Stimulated activated CD4-positive, alpha-beta T cell treated with anti-CD3 and anti-CD28 coated beads, Interleukin-15, amount 100 ng/mL, for 1 hour (primary cell): ENCODE measurements at regions not wholly inside any gene's neighbourhood (a gene's known extent, or its start where the extent isn't known, plus 50 kb on each side); places are given as distances from the start of the nearest gene placed in this dataset.

ENCODE experiments used
- DNase-seq, 2 donors: peaks; one replicate each; pipeline ENCODE4 v3.0.0-alpha.2; 2020; ENCODE audit warnings: low read depth in 1 of 2, low spot score in 1 of 2

DNA sequence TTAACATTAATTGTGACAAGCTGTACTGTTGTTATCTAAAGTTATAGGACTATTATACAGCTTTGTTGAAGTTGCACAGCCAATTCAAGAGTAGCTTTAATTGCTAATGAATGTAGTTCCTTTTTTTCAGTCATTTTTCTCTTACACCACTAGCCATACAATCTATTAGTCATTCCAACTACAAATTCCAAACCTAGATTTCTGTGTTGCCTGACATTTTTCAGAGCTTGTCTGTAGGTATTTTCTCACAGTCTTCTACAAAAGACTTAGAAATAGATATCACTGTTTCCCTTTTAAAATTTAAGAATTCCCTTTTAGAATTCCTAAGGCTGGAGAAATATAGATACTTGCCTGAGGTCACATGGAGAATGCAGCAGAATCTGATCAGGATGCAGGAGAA, 307.0 kb upstream of the HS3ST1 start:
- no peak for DNase-seq

DNA sequence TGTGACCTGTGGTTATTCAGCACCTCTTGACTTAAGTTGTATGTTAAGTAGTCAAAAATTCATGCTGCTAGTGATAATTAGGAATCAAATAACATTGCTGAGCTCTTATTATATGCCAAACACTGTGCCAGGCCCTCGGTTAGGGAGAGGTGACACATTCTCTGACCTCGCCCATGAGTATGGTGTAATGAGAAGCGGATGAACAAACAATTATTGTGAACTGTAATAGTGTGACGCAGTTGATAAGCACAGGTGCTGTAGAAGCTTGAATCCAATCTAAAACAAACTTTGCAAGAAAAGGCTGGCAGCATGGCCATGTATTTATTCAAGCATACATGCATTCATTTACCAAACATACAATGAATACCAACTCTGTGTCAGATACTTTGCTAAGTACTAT, 303.5 kb upstream of the HS3ST1 start:
- no peak for DNase-seq

DNA sequence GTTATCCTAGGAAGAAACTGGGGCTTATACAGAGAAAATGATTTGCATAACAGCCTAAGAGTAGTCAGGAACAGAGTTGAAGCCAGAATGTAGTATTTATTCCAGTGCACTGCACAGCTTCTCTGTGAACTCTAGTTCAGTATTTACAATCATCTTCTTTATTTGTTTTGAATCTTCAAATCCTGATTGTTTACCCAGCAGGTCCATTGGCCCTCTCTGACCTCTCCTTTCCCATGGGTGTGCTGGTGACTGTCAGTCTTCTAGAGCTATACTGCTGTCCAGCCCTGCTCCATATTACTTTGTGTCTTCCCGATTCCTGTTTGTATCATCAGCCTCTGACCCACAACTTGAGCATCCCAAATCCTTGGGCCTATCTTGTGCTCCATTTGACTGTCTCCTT, 301.9 kb upstream of the HS3ST1 start:
- no peak for DNase-seq

DNA sequence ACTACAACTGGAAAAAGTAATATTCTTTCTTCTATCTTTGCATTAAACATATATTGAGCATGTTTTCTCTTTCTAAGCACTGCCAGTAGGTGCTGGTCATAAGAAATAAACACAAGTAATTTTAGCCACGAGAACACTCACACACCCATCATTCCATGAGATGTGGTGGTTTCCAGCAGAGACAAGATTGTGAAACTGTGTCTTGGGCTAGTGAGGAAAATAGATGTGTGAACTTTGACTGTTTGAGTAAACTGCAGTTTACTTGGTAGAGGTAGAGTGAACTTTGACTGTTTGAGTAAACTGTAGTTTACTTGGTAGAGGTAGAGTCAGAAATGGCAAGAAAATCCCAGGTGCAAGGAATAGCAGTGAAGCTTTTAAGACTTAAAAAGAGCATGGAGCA, 300.9 kb upstream of the HS3ST1 start:
- no peak for DNase-seq

DNA sequence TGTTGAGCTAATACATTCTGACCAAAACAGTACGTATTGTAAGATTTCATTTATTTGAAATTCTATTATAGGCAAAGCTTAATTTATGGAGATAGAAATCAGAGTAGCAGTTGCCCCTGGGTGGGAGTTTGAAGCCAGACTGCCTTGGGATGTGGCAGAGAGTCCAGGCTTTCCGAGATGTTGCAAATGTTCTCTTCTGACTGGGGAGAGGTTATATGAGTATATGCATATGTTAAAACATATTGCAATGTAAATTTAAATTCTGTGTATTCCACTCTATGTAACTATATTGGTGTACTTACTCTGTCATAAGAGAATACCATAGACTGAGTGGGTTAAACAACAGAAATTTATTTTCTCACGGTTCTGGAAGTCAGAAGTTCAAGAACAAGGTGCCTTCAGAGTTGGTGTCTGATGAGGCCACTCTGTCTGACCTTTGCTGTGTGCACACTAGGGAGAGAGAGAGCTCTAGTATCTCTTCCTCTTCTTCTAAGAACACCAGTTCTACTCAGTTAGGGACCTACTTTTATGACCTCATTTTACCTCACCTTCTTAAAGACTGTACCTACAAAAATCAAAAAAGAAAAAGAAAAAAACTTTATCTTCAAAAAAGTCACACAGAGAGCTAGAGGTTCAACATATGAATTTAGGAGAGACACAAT, 299.3 kb upstream of the HS3ST1 start:
- DNase-seq: no peak

DNA sequence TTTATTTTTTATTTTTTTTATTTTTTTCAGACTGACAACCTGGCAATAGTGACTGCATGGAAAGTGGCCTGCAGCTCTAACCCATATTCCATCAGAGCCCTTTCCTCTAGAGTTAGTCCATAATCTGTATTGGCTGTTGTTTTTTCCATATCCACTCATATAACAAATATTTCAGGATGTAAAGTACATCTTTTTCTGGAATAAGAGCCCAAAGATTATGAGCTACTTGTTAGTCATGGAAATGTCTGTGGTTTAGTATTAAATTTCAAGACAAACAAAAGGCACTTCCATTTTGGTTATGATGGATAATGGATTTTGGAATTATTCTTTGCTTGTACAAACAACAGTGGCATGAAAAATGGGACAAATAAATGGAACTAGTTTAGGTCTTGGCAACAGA, 296.0 kb upstream of the HS3ST1 start:
- DNase-seq: no peak

DNA sequence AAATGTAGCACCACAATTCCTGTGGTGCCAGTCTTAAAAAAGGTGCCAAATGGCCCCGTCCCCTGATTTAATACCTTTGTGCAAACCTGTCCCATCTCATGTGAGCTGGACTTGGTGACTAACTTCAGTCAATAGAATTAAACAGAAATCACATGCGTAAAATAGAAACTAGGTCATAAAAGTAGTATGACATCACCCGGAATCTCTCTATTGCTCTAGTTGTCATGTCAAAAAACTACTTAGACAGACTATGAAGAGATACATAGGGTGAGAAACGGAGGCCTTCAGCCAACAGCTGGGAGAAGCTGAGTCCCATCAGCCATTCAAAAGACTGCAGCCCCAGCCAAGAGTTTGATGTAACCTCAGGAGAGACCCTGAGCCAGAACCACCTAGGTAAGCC, 293.5 kb upstream of the HS3ST1 start:
- no peak for DNase-seq

DNA sequence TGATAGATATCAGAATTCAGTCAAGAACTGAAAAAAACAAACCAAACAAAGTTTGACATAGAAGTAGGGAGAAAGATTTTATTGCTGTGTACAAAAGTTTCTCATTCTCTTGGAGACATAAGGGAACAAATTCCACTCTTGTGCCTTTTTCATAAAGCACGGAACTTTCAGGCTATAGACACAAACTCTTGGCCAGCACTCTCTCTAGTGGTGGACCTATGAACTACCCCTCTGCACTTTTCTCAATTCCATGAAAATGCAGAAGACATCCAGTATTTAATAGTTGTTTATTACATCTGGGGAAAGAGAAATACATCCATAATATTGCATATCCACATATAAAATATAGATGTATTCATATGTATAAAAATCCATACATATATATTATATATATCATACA, 291.6 kb upstream of the HS3ST1 start:
- DNase-seq: no peak

DNA sequence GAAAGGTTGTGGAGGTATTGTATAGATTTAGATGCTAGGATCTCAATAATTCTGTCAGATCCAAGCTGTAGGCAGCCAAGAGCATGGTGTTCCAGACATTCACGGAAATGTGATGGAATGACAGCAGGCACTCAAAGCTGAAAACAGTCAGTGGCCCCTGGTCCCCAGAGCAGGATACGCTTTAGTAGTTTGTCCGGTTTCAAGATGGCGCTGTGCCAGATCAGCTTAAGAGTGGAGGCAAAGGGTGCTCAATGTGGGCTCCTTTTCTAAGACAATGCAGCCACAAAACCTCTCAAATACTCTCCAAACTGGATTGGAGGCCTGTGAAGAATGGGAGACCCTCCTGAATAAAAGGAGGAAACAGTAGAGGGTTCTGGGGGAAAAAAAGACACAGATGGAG, 291.2 kb upstream of the HS3ST1 start:
- no peak for DNase-seq

DNA sequence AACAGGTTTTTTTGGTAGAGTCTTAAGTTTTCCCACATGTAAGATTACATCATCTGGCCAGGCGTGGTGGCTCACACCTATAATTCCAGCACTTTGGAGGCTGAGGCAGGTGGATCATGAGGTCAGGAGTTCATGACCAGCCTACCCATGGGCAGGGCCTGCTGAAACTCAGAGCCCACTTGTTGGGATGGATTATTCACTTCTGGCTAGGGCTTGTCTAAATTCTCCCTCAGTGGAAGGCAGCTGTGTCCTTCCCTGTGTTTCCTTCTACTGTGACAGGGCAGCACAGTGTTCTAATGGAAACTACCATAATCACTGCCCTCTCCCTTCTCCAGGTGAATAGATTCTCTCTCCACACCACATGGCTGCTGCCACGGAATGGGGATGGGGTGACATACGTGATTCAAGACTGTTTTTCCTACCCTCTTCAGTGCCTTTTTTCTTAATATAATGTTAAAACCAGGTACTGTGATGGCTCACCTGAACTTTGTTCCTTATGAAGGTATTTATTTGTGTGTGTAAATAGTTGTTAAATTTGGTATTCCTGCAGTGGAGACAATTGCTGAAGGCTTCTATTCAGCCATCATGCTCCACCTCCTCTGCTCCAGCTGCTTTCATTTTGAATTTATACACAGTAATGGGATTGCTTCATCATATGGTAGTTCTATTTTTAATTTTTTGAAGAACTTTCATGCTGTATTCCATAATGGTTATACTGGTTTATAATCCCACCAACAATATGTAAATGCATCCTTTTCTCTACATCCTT, 287.2 kb upstream of the HS3ST1 start:
- DNase-seq: no peak

DNA sequence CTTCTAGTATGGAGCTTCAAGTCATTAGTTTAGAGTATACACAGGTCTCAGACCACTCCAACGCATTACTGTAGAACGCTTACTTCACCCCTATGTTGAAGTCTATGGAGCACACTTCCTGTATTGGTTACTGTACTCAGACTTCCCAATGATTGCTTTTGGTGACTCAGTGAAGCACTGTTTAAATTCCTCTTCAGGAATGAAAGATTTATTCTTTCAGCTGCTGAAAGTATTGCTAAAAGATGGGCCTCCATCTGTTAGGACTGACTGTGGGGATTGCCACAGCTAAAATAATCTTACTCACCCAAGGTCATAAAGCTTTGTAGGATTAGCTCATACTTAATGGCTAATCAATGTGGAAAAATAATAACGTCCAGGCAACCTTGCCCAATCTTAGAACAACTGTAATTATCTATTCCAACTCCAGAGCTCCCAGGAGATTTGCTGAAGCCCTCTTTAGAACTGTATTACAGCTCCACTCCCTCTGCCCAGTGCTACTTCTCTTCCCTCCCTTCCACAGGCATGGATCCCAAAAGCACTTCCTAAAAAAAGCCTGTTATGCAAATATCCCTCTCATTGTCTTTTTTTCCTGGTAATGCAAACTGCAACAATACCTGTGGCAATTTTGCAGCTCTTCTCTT, 281.9 kb upstream of the HS3ST1 start:
- no peak for DNase-seq

DNA sequence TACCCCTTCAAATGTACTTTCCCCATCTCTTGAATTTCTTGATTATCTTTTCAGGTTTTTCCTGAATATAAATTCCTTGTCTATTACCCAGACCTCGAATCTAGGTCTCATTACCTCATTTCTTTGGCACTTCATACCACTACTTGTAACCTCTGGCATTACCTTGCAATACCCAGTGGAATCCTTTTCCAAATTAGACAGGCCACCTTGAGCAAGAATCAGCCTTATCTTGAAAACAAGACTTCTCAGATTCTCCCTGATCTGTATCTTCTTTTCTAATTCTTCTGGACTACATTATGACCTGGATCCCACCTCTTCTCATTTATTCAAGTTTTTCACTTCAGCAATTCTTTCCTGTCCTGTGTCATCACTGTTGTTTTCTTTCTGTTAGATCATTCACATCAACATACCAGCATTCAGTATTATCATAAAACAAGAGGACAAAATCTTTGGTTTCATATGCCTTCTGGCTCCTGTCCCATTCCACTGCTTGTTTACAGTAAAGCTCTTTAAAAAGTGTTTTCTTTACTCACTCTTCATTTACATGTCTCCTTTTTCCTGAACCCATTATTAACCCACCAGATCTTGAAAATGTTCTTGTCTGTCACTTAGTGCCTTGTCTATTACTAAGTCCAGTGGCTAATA, 275.6 kb upstream of the HS3ST1 start:
- DNase-seq: no peak

DNA sequence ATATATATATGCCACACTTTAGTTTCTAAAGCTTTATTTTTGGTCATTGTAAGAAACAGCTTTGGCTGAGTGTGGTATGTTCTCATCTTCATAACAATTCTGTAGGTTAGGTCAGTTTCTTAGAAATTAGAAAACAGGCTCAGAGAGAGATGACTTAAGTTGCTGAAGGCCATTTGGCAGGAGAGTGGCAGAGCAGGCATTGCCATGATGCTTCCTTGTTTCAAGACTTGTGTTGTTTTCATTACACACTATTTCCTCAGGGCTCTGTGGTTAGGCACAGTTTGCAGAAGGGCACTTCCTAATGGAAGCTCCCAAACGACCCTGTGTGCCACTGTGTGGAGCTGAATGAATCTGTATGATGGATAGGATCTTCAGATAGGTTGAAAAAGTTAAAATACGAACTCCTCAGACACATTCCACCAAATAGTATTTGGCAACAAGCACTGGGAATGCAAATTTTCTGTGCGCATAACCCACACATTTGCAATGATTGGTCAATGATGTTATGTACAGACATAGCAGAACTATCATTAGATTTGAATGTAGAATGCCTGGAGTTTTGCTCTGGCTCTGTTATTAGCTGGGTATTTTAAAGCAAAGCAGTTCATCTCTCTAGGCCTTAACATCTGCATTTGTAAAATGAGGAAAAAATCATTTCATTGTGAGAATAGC, 274.3 kb upstream of the HS3ST1 start:
- DNase-seq: no peak

DNA sequence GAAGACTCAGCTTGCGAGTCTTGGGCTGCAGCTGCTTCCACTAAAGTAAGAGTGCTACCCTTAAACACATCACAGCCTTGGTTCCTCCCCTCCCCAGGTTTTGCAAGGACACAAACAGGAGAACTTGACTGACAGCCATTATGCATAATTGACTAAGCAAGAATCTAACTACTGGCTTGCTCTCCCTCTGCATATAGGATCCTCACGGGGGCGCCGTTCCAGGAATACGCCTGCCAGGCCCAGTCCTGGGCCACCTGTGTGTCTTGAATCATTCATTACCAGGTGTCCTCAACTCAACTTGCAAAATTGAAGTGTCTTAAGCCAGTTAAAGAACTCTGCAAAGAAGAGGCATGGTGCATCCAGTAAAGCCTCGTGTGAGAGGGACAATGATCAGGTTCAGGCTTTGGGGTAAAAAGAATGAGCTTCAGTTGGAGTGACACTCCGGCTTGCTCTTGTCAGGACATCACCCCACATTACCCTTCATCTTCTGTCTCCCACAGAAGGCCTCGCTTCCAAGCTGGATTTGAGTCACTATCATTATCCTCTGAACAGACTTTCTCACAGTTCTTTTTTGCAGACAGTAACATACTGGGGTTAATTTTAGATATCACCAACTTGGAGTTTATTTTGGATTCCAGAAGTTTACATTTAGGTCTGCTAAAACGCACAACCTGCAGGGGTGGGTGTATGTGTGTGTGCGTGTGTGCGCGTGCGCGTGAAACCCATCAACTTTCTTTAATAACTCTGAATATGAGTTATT, 273.5 kb upstream of the HS3ST1 start:
- DNase-seq: no peak

DNA sequence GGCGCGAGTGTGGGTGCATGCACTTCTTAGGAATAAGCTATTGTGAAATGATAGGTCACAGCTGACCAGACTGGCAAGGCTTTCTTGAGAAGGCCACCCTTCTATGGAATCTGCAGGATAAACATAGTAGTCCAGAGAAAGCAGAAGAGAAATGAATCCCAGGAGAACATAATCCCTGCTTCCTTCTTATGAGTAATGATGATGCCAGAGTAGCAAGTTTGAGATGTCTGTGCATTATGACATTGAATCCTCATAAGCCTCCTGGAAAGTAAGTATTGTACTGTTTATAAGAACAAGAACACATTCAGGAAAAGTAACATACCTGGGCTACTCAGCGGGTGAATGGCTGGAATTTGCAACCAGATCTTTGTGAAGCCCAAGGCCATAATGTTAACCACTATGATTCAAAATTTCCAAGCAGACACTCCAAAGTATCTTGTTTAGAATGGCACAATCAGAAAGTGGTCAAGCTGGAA, 272.1 kb upstream of the HS3ST1 start:
- DNase-seq: no peak

DNA sequence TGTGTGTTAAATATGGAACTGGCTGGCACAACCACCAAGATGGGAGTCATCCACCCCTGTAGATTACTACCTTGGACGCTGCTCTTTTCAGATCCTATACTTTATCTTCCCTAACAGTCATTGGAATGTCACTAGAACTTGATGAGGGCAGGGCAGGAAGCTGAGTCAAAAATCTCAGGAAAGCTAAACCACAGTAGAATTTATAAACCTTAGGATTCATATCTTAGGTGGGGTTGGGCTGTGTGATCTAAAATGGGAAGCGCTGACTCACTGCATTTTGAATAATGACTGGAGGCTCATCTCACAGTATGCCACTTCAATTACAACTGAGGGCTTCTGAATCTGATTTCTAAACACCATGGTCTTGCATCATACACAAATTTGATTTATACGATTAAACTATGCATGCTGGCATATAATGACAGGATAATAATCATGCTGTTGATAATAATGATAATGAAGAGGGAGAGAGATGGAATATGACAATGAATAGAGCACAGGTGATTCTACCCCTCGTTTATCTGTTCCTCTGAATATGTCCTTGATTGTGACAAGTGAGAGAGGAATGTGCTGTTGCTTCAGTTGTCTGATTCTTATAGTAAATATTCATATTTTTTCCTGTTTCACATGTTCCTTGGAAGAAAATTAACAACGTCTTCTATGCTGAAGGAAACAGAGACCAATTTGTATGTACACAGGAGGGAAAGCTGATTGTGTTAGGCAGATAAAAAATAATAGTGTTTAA, 270.3 kb upstream of the HS3ST1 start:
- no peak for DNase-seq

DNA sequence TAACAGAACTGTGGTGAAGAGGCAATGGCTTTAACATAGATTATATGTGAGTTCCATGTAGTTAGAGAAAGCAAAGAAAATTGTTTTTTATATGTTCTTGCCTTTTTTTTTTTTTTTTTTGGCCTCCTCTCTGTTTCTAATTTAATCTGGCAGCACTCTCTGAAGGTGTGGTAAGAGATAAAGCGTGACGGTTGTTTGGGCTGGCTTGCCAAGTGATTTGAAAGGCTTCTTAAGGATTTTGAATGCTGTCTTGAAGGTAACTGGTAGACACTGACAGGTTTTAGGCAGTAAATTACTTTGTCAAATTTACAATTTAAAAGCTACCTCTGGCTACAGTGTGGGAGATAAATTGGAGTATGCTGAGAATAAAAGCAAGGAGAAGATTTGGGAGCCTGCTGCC, 269.3 kb upstream of the HS3ST1 start:
- DNase-seq: no peak

DNA sequence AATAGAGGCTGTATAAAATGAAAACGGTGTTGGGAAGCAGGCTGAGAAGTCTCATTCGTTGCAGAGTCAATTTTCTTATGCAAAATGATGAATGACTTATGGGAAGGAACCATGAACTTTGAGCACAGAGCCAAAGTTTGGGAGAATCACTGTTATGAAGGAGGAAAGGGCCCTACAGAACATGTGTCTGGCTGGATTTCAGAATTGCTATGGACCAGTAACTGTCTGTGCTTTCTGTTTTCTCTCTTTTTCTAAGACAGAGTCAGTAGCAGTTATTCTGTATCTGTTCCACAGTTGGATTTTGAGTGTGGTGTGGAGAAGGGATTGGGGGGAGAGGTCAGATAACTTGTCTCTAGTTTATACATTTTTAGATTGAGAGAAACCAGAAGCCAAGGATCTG, 265.0 kb upstream of the HS3ST1 start:
- no peak for DNase-seq

DNA sequence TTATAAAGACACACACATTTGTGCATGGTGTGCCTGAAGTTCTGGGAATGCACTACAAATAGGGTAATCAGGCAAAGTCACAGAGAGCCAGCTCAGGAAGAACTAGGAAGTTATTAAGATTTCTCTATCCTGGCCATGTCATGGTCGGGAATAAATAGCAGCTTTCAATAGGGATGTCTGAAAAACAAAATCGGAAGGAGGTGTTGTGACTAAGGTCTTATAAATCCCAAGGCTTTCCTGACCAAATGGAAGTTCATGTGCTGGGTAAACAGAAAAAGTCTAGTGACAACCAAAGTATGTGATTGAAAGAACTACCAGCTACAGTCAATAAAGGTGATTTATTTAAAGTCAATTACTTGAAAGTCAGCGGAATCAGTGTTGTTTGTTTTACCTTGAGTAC, 262.5 kb upstream of the HS3ST1 start:
- DNase-seq: no peak

DNA sequence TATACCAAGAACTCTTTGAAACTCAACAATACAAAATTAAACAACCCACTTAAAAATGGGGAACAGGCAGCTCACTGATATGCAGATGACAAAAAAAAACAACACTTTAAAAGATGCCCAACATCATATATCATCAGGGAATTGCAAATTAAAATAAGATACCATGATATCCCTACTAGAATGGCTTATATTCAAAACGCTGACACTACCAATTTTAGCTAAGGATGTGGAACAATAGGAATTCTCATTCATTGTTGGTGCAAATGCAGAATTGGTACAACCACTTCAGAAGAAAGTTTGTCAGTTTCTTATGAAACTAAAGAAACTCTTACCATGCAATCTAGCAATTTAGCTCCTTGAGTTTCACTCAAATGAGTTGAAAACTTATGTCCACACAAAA, 259.0 kb upstream of the HS3ST1 start:
- no peak for DNase-seq
